PFSK-1 (cell line): ENCODE measurements at regions not wholly inside any gene's neighbourhood (a gene's known extent, or its start where the extent isn't known, plus 50 kb on each side); places are given as distances from the start of the nearest gene placed in this dataset.

Source experiments
- FOXP2 ChIP-seq: optimal IDR thresholded peaks from 2 replicates; pipeline ENCODE3; 2011; ENCODE audit warnings: borderline replicate concordance, control low read depth, inconsistent platforms; ENCODE audit not compliant: insufficient read depth; ENCODE audit errors: extremely low read length, extremely low read depth
- POLR2AphosphoS5 ChIP-seq: IDR thresholded peaks from 2 replicates; pipeline ENCODE4 v1.6.1; 2012; ENCODE audit warnings: low read depth, mild to moderate bottlenecking, control low read depth, low read length, moderate library complexity
- REST ChIP-seq, 2 experiments: IDR thresholded peaks; 2 replicates each; pipeline versions ENCODE4 v1.6.1 to v1.8.0; 2011 to 2012; ENCODE audit warnings: low read depth in 2 of 2, low read length in 2 of 2, control low read depth in 1 of 2, inconsistent platforms in 1 of 2, mild to moderate bottlenecking in 1 of 2, moderate library complexity in 1 of 2; ENCODE audit not compliant: insufficient read depth in 1 of 2
- SIN3A ChIP-seq: IDR thresholded peaks from 2 replicates; pipeline ENCODE4 v1.6.1; 2012; ENCODE audit warnings: mild to moderate bottlenecking, low read length, moderate library complexity, borderline replicate concordance; ENCODE audit not compliant: insufficient read depth
- TAF1 ChIP-seq: IDR thresholded peaks from 2 replicates; pipeline ENCODE4 v1.6.1; 2012; ENCODE audit warnings: low read length, control low read depth, borderline replicate concordance; ENCODE audit not compliant: insufficient read depth

- no peak for TF ChIP-seq TAF1
- no peak for TF ChIP-seq SIN3A
- no peak for TF ChIP-seq REST (IDR thresholded peaks at IDR 0.05; ENCODE audit: insufficient read depth in 1 of 2, low read depth in 2 of 2, low read length in 2 of 2)
- no peak for TF ChIP-seq POLR2AphosphoS5
- TF ChIP-seq FOXP2: no peak
Observed at GRCh38 chr16:86283944-86284343, 226.4 kb upstream of the FOXF1 start.

- TF ChIP-seq FOXP2 (no peak), REST (IDR thresholded peaks at IDR 0.05; ENCODE audit: insufficient read depth in 1 of 2, low read depth in 2 of 2, low read length in 2 of 2) (no peak), SIN3A (no peak), POLR2AphosphoS5 (no peak), TAF1 (no peak)
Observed at GRCh38 chr16:86285421-86285820, 224.9 kb upstream of the FOXF1 start.

- TF ChIP-seq POLR2AphosphoS5 (no peak), TAF1 (no peak), SIN3A (no peak), FOXP2 (no peak), REST (IDR thresholded peaks at IDR 0.05; ENCODE audit: insufficient read depth in 1 of 2, low read depth in 2 of 2, low read length in 2 of 2) (no peak)
Observed at GRCh38 chr16:86285938-86286921, 224.1 kb upstream of the FOXF1 start.

- no peak for TF ChIP-seq TAF1
- TF ChIP-seq POLR2AphosphoS5: no peak
- TF ChIP-seq SIN3A: no peak
- no peak for TF ChIP-seq FOXP2
- no peak for TF ChIP-seq REST (IDR thresholded peaks at IDR 0.05; ENCODE audit: insufficient read depth in 1 of 2, low read depth in 2 of 2, low read length in 2 of 2)
Observed at GRCh38 chr16:86286991-86287663, 223.2 kb upstream of the FOXF1 start.
